Neural progenitor cell (in vitro differentiated cells): ENCODE measurements at regions not wholly inside any gene's neighbourhood (a gene's known extent, or its start where the extent isn't known, plus 50 kb on each side); places are given as distances from the start of the nearest gene placed in this dataset.

Source experiments
- CTCF ChIP-seq: fragments of 200-600 bp; sonication (generic); IDR thresholded peaks from 2 replicates; pipeline ENCODE4 v1.5.1; 2017; ENCODE audit warnings: antibody characterized with exemption, mild to moderate bottlenecking
- EZH2phosphoT487 ChIP-seq: fragments of 200-600 bp; sonication (generic); IDR thresholded peaks from 2 replicates; pipeline ENCODE4 v1.6.1; 2017; ENCODE audit warnings: antibody characterized with exemption

- peak; percentile 24 for TF ChIP-seq CTCF
- TF ChIP-seq EZH2phosphoT487 = no peak
These were observed 94.6 kb upstream of the RASGRF1 start for GRCh38 chr15:79185199-79185598.
